GM18517 (cell line): ENCODE measurements at regions not wholly inside any gene's neighbourhood (a gene's known extent, or its start where the extent isn't known, plus 50 kb on each side); places are given as distances from the start of the nearest gene placed in this dataset.

Experiments
- ATAC-seq: cut with Tn5 transposase; IDR thresholded peaks from one replicate; pipeline ENCODE4 v1.9.1; 2021; ENCODE audit warnings: mild to moderate bottlenecking, moderate library complexity; ENCODE audit not compliant: unreplicated experiment

DNA sequence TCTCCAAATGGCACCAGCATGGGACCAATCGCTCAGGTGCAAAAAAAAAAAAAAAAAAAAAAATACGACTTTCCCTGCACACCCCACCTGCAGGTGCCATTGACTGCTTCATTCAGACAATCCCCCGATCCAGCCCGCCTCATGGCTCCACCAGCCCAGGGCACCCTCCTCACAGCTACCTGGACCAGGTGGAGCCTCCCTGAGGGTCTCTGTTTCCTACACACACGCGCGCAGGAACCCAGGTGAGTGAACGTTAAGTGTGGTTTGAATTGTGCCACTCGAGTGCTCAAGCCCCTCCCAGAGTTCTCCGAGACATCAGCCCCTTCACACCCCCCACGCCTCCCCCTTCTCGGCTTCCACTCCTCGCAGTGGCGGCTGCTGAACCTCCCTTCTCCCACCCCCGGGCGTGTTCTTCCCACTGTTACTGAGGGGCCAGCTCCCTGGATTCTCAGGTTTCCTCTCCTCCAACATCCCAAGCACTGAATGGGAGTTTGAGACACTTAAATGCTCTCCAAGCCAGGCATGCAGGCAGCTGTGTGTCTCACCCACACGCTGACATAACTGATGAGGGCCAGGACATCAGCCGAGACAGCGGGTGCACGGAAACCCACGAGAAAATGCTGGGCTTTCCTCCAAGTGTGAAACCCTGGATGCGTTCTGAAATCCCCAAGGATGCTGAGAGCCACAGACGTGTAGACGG is 88.8 kb upstream of the SNTG2 start:
- no peak for ATAC-seq

DNA sequence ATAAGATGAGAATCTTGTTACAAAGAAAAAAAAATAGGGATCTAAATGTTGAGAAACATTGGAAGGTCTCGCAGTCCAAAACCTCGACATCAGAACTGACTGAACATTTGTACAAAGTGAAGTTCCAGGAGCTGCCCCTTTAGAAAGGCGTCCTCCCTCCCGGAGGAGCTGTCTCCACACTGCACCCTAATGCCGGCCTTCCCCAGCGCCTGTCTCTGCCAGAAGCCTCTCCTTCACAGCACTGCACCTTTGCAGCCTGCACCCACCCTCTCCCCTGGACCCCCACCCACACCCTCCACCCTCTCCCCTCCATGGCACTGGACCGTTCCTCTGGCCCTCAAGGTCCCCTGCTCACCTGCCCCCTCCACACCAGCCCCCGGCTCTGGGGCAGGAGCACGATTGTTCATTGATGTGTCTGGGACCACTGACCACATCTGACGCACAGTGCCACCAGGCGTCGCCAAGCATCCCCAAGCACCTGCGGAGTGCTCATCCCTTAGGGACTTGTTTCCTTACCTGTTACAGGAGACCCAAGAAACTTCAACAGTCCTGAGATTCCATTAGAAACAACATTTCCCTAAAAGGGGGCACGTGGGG is 90.3 kb upstream of the SNTG2 start:
- no peak for ATAC-seq

DNA sequence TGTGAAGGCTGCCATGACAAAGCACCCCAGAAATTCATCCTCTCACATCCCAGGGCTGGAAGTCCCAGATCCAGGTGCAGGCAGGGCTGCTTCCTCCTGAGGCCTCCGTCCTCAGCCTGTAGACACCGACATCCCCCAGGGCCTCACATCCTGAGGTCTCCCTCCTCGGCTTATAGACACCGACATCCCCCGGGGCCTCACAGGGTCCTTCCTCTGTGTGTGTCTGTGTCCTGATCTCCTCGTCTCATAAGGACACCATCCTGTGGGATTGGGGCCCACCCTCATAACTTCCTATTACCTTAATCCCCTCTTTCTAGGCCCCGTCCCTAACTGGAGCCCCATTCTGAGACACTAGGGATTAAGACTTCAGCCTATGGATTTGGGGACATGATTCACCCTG is 92.0 kb upstream of the SNTG2 start:
- no peak for ATAC-seq

DNA sequence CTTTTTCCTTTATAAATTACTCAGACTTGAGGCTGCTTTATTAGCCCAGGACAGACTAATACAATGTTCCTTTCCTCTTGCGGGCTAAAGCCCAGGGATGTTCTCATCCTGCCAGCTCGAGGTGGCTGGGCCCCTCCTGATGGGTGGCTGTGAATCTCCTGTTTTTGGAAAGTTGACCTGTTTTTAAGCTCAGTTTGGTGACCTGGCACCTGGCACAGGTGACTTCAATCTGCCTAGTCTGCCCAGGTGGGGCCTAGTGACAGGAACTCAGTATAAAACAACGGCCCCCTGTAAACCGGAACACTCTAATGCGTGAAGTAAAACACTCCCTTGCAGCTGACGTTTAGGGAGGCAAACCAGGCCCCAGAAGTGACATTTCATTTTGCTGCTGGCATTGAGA is 92.7 kb upstream of the SNTG2 start:
- no peak for ATAC-seq

DNA sequence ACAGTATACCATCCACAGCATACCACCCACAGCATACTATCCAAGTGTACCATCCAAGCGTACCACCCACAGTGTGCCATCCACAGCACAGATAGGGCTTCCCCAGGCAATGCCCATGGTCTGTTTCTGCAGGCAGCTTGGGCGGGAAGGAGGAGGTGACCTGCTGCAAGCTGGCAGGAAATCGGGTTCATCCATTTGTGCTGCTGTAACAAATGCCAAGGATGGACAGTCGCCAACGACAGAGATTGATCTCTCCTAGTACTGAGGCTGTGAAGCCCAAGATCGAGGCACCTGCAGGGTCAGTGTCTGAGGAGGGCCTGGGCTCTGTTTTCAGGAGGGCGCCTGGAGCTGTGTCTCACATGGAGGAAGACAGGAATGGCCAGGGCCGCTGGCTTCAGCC is 93.6 kb upstream of the SNTG2 start:
- ATAC-seq = no peak

DNA sequence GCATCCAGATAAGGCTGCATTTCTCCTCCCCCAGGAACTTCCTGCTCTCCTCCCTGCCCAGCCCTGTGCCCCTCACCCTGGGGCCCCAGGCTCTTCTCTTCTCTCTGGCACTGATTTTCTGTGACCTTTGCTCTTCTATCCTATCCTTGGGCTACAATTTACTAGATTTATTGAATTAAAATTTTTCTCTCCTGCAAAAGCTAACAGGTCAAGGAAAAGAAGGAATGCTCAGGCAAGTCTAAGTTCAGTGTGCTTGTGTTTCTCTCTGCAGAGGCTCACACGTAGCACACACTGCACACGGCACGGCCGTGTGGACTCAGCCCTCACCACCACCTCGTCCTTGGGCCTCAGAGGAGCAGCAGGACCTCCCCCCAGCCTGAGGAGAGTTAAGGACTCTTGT is 94.2 kb upstream of the SNTG2 start:
- ATAC-seq = no peak

DNA sequence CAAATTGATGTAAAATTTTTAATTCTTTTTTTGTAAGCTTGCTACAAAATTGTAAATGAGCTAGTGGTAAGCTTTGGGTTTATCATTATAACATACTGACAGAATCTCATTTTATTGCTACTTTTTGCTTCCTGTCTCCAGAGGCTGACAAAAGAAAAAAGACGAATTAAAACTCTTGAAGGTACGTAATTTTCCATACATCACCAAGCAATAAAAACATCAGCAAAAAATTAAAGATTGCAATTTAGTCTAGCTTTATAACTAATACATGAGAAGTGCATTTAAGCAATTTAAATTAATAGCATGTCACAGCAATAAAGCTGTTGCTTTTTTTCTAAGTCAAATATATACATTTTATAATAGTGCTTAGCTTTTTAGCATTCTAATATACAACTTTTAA is 94.6 kb upstream of the SNTG2 start:
- ATAC-seq = no peak

DNA sequence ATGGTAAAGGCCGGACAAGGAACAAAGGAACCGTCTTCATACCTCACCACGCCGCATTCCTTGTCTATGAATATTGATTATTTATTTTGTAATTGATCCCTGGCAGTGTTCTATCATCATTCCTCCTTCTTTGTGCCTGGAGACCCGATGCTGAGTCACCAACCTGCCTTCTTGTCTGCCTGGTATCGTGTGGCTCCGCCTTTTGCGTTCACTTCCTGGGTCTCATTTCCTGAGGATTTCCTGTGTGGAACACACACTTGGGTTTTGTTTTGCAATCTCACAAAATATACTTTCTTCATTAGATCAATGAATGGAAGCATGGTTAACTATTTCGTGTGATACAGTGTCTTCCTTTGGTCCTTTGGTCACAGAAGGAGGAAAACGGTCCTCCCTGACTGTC is 95.5 kb upstream of the SNTG2 start:
- no peak for ATAC-seq

DNA sequence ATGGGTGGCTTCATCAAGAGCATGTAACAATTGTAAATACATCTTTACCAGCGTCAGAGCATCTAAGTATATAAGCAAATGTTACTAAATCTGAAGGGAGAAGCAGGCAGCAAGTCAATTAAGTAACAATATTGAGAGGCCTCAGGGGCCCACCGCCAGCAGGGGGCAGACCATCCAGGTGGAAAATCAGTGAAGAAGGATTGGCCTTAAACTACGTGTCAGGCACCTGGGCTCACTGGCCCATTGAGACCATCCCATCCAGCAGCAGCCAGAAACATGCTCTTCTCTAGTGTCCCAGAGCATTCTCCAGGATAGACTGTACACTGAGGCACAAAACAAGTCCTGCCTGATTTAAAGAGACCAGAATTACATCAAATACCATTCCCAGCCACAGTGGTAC is 96.2 kb upstream of the SNTG2 start:
- peak; percentile 61 for ATAC-seq

DNA sequence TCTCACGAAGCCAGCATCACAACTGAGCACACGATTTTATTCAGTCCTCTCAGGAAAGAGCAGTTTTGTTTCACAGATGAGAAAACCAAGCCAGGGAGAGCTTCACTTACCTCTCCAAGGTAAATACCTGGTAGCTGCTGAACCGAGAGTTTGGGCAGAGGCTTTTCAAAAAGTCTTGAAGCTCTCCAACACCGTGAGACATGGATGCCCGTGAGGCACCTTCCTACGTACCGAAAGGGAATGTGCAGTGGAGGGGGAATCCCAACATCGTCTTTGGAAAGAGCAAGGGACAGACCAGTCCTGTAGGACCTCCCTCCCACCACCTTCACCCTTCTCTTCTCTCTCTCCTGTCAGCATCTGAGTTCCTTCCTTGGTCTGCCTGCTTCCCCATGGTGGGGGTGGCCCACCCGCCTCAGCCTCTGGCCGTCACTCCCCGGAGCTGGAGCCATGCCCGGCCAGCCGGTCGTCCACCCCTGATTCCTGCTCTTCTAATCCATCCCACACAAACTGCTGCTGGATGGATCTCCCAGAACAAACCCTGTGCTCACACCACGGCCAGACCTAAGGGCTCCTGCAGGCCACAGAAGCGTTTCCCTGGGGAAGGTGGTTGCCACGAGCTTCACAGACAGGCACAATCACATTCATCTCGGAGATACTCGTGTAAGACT is 97.3 kb upstream of the SNTG2 start:
- no peak for ATAC-seq

DNA sequence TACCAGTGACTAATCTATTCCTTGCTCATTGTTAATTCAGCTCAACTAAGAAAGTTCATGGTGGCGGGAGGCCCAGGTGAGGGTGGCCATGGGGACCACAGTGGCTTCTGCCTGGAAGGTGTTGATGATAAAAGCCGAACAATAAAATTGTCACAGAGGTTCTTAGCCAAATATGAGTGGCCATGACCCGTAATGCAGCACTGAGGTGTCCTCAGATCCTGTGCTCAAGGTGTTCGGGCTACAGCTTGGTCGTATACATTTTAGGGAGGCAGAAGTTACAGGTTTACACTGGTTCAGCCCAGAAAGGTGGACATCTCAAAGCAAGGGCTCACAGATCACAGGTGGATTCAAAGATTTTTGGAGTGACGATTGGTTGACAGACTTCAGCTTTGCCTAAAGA is 98.5 kb upstream of the SNTG2 start:
- ATAC-seq = no peak

DNA sequence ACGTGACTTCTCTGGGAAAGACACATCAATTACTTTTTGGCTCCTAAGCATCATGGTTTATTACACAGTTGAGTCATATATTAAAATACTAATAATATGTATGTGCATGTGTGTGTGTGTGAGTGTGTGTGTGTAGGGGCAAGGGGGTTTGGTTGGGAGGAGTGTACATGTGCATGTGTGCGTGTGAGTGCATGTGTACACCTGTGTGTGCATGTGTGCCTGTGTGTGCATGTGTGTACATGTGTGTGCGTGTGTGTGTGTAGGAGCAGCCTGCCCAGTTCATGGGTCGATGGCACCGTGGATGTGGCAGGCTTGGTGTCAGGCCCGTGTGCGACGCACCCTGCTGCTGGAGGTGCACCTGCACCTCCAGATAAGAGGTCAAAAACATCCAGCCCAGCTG is 99.0 kb upstream of the SNTG2 start:
- ATAC-seq = no peak

DNA sequence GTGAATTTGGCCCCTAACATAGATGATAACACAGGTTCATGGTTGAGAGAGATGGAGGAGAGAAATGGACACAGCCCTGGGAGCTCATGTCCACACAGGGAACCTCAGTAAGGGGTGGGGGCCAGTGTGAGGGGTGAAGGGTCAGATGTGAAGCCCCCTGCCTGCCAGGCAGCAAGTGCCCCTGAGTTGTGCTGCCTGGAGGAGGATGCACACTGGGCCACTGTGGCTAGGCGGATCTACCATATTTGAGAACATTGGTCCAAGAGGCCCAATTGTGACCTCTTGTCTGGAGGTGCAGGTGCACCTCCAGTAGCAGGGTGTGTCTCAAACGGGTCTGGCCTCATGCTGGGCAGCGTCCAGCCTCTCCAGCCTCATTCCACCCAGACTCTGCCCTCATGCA is 99.6 kb upstream of the SNTG2 start:
- ATAC-seq = no peak

DNA sequence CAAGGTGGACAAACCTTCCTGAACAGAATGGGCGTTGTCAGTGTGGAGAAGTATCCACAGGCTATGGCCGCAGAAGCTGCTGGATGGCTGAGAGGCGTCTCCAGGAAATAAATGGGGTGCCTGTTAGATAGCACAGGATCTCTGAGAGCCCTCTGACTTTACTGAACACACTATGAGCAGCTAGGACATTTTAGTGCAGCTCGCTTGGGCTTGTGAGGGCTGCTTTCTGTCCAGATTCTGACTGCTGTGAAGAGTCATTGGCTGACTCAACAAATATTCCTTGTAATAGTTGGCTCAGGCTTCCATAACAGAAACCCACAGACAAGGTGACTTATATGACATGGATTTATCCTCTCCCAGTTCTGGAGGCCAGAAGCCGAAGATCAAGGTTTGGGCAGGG is 100.2 kb upstream of the SNTG2 start:
- no peak for ATAC-seq

DNA sequence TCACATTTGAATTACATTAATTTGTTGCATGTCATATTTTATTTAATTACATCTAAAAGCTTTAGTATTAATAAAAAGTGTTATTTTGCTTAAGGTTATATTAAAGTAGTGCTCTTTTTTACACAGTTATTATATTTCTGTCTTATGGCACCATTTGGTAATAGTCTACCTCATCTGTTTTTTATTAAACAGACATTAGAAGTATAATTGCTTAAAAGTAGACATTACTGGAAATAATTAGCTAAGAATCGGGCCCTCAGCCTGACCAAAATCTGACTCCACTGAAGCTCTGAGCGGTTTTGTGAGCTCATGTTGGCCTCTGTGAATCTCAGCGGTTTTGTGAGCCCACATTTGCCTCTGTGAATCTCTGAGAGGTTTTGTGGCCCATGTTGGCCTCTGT is 102.5 kb upstream of the SNTG2 start:
- ATAC-seq = no peak

DNA sequence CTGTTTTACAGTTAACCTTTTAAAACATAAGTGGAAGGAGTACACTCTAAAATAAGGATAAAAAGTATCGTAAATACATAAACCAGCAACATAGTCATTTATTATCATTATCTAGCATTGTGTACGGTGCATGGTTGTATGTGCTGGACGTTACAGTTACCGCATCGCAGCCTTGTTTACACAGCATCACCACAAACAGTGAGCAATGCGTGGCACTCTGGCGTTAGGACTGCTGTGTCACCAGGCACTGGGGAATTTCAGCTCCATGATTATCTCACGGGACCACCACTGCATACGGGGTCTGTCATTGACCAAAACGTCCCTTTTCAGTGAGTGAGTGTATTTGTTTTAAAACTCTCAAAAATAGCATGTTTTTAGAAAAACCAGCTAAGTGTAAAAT is 103.0 kb upstream of the SNTG2 start:
- no peak for ATAC-seq

DNA sequence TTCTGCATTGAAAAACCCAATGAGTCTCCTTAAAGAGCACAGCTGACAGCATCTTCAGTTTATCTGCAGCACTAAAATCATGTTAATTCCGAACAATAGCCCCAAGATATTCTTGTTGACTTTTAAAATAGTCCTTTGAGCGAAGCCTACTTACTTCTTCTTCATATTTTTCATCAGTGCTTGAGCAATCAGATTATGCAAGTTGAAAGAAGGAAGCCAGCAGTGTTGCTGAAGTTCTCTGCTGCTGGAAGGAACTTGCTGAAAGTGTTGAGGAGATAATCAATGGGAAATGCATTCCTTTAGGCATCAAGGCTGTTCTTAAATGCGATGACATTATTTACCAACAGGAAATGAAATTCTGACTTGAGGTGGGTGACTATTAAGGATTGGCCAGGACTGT is 105.9 kb upstream of the SNTG2 start:
- no peak for ATAC-seq

DNA sequence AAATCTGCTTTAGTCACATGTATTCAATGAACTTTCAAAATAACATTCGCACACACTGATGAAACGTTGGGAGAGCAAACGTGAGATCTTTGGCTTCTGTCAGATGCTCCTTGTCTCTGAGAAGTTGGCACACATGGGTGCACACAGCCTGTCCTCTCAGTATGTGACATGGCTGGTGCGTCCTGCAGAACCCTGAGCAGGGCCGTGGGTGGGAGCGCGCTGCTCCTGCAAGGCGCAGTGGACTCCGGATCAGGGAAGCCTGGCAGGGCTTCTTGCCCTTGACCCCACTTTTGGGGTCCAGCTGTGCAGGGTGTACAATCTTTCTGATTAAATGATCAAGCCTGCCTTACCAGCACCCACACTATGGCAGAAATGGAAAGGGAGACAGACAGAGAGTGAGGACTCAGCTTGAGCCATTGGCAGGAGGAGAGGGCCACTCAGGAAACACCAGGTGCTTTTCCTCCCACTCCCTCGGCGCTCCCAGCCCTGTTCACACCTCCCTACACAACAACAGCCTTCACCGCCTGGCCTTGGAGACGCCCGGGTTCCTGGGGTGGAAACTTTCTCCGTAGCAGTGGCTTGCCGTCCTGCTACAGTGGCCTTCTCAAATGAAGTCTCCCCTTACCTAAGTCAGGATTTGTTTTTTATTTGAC is 108.4 kb upstream of the SNTG2 start:
- ATAC-seq = no peak

DNA sequence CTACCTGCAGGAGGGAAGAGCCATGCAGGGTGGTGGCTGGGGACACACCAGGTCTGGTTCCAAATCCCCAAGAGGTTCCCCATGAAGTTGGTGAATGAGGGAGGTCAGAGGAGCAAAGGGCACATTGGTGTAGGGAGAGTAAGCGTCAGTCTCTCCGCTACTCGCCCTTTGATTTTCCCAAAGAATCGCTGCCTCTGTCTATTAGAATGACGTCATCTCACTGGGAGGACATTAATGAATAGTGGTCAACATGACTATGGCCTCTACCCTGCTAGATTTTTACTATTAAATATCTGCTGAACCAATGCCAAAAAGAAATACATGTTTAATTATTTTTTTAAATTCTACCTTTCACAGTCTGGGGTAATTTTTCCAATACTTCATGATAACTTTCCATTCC is 109.6 kb upstream of the SNTG2 start:
- ATAC-seq = no peak

DNA sequence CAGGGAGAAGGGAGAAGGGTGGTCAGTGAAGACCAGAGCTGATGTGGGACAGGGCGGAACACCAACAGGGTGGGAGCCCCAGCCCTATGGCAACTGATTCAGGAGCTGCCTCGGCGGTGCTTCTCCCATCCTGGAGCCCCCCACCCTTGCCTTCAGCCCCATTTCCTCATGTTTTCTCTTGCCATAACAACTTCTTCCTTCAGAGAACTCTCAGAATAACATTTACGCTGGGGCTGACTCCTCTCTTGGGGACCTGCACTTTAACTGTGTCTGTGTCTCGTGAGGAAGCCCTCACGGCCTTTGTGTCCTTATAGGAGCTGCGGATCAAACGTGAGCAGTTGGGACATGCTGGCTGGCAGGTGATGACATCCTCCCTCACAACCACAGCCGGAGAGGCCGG is 116.4 kb upstream of the SNTG2 start:
- no peak for ATAC-seq

DNA sequence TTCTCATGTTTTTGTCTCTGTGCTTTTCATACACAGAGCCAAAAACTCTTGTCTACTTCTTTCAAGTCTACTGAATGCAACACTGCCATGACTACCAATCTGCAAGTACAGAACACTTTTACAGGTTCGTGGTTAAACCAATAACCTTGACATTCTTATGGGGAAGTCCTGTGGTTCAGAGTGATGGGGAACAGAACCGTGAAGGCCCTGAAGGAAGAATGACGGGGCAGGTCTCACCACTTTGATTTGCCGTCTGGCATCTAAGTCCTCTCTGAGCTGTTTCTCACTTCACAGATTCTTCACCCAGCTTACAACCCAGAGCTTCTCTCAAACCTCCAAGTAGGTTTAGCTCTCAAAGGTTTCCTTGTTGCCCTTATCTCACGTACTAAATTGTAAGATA is 117.5 kb upstream of the SNTG2 start:
- ATAC-seq = no peak

DNA sequence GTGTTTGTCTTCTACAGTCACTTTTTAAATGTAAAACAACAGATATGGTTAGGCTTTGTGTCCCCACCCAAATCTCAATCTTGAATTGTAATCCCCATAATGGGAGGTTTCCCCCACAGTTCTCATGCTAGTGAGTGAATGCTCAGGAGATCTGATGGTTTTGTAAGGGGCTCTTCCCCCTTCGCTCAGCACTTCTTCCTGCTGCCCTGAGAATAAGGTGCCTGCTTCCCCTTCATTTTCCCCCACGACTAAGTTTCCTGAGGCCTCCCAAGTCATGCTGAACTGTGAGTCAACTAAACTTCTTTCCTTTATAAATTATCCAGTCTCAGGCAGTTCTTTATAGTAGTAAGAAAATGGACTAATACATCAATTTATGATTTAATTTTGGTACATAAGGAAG is 118.0 kb upstream of the SNTG2 start:
- ATAC-seq = no peak
